OCI-LY3 (cell line): ENCODE measurements at regions not wholly inside any gene's neighbourhood (a gene's known extent, or its start where the extent isn't known, plus 50 kb on each side); places are given as distances from the start of the nearest gene placed in this dataset.

Experiments used
- H2AFZ ChIP-seq: fragments of 200-600, 300-600 bp; shearing (Covaris generic); 2 replicates; pipeline ENCODE4 v1.6.0; 2014; ENCODE audit warnings: antibody characterized with exemption, low read depth, low read length
- H3K27ac ChIP-seq: fragments of 200-600, 300-600 bp; sonication (generic); 2 replicates; pipeline ENCODE4 v1.5.1; 2014; ENCODE audit warnings: mild to moderate bottlenecking, low read length, moderate library complexity, mixed read lengths
- H3K27me3 ChIP-seq: fragments of 200-600, 300-600 bp; sonication (generic); 2 replicates; pipeline ENCODE4 v1.6.1; 2014; ENCODE audit warnings: low read depth, low read length, mixed read lengths
- H3K36me3 ChIP-seq: fragments of 200-600, 300-600 bp; sonication (generic); replicated peaks from 2 replicates; pipeline ENCODE3; 2014; ENCODE audit warnings: low read depth, low read length, mixed read lengths
- H3K4me1 ChIP-seq: fragments of 300-600, 200-600 bp; sonication (generic); 2 replicates; pipeline ENCODE4 v1.6.1; 2014; ENCODE audit warnings: low read length, mixed read lengths
- H3K4me2 ChIP-seq: fragments of 200-600, 300-600 bp; sonication (generic); 2 replicates; pipeline ENCODE4 v1.6.1; 2014; ENCODE audit warnings: low read length, mixed read lengths
- H3K4me3 ChIP-seq: fragments of 300-600, 200-600 bp; sonication (generic); 2 replicates; pipeline ENCODE4 v1.5.1; 2014; ENCODE audit warnings: antibody characterized with exemption, mild to moderate bottlenecking, low read length, moderate library complexity
- H3K79me2 ChIP-seq: fragments of 300-600, 200-600 bp; shearing (Covaris generic); 2 replicates; pipeline ENCODE4 v1.6.1; 2014; ENCODE audit warnings: mild to moderate bottlenecking, low read length, mixed read lengths
- H3K9ac ChIP-seq: fragments of 300-600, 200-600 bp; shearing (Covaris generic); 2 replicates; pipeline ENCODE4 v1.6.0; 2014; ENCODE audit warnings: mild to moderate bottlenecking, low read length, moderate library complexity
- H3K9me3 ChIP-seq: fragments of 200-600, 300-600 bp; shearing (Covaris generic); 2 replicates; pipeline ENCODE4 v1.6.1; 2014; ENCODE audit warnings: low read length, mixed read lengths; ENCODE audit not compliant: insufficient read depth
- H4K20me1 ChIP-seq: fragments of 200-600, 300-600 bp; sonication (generic); 2 replicates; pipeline ENCODE4 v1.6.1; 2016; ENCODE audit warnings: low read length, mixed read lengths; ENCODE audit not compliant: insufficient read depth
- EZH2phosphoT487 ChIP-seq: fragments of 200-600 bp; shearing (Covaris generic); IDR thresholded peaks from 2 replicates; pipeline ENCODE4 v1.6.1; 2018; ENCODE audit warnings: antibody characterized with exemption, mixed run types, low read depth
- TF ChIP-seq, protein P1 (sequence below): fragments of 200-600, 300-600 bp; sonication (generic); IDR thresholded peaks from 2 replicates; pipeline ENCODE4 v1.5.1; 2014; ENCODE audit warnings: antibody characterized with exemption, low read length, low read depth

GRCh38 chr6:153616506-153616905 lies 422.5 kb upstream of the OPRM1 start:
- Histone ChIP-seq H4K20me1 (no peaks in the 10 kb centered on the region), H2AFZ (no peak overlapping the region), H3K9ac (no peak overlapping the region), H3K79me2 (no peaks in the 10 kb centered on the region), H3K27me3 (no peaks in the 10 kb centered on the region), H3K4me2 (no peak overlapping the region), H3K9me3 (no peaks in the 10 kb centered on the region), H3K4me3 (no peak overlapping the region), H3K4me1 (no peaks in the 10 kb centered on the region), H3K36me3 (no peaks in the 10 kb centered on the region), H3K27ac (no peak overlapping the region)
- TF ChIP-seq EZH2phosphoT487: no peak
- TF ChIP-seq, protein P1, sequence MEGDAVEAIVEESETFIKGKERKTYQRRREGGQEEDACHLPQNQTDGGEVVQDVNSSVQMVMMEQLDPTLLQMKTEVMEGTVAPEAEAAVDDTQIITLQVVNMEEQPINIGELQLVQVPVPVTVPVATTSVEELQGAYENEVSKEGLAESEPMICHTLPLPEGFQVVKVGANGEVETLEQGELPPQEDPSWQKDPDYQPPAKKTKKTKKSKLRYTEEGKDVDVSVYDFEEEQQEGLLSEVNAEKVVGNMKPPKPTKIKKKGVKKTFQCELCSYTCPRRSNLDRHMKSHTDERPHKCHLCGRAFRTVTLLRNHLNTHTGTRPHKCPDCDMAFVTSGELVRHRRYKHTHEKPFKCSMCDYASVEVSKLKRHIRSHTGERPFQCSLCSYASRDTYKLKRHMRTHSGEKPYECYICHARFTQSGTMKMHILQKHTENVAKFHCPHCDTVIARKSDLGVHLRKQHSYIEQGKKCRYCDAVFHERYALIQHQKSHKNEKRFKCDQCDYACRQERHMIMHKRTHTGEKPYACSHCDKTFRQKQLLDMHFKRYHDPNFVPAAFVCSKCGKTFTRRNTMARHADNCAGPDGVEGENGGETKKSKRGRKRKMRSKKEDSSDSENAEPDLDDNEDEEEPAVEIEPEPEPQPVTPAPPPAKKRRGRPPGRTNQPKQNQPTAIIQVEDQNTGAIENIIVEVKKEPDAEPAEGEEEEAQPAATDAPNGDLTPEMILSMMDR: no peak

GRCh38 chr6:153613719-153614455 lies 425.2 kb upstream of the OPRM1 start:
- Histone ChIP-seq H3K27ac (no peak overlapping the region), H3K27me3 (no peaks in the 10 kb centered on the region), H3K4me3 (no peak overlapping the region), H3K9ac (no peak overlapping the region), H4K20me1 (no peaks in the 10 kb centered on the region), H2AFZ (no peak overlapping the region), H3K4me1 (no peaks in the 10 kb centered on the region), H3K4me2 (no peak overlapping the region), H3K9me3 (no peaks in the 10 kb centered on the region), H3K36me3 (no peaks in the 10 kb centered on the region), H3K79me2 (no peaks in the 10 kb centered on the region)
- no peak for TF ChIP-seq EZH2phosphoT487
- TF ChIP-seq, protein P1: no peak

- H3K36me3 ChIP-seq: no peaks in the 10 kb centered on the region
- no peak overlapping the region for H3K4me3 ChIP-seq
- no peaks in the 10 kb centered on the region for H3K4me1 ChIP-seq
- no peak overlapping the region for H3K4me2 ChIP-seq
- no peak overlapping the region for H3K27ac ChIP-seq
- H4K20me1 ChIP-seq: no peaks in the 10 kb centered on the region
- H3K9me3 ChIP-seq: no peaks in the 10 kb centered on the region
- H3K9ac ChIP-seq: no peak overlapping the region
- H3K79me2 ChIP-seq: no peaks in the 10 kb centered on the region
- no peaks in the 10 kb centered on the region for H3K27me3 ChIP-seq
- H2AFZ ChIP-seq: no peak overlapping the region
- TF ChIP-seq, protein P1: no peak
Measured at GRCh38 chr6:153602401-153602800, 436.6 kb upstream of the OPRM1 start.

DNA sequence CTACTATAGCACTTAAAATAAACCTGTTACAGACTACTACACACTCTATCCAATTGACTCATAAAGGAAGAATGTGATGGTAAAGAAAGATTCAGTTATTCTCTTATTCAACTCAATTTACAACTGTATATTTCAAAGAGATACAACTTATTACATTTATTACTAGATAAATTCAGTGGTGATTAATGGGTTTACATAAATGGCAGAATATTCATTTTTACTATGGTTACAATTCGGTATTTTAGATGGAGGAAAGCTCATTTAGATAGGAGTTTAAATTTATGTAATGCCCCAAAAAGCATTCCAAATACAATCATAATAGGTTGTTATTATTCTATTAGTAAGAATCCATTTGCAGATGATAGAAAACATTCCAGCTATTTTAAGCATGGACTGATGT lies 439.1 kb upstream of the OPRM1 start:
- Histone ChIP-seq H3K9ac (no peak overlapping the region), H3K4me1 (no peaks in the 10 kb centered on the region), H3K27ac (no peak overlapping the region), H3K27me3 (no peaks in the 10 kb centered on the region), H3K9me3 (no peaks in the 10 kb centered on the region), H4K20me1 (no peaks in the 10 kb centered on the region), H3K4me2 (no peak overlapping the region), H3K4me3 (no peak overlapping the region), H3K79me2 (no peaks in the 10 kb centered on the region), H2AFZ (no peak overlapping the region), H3K36me3 (no peaks in the 10 kb centered on the region)
- no peak for TF ChIP-seq EZH2phosphoT487
- TF ChIP-seq, protein P1: no peak
